Chondrocyte (in vitro differentiated cells): ENCODE measurements at regions not wholly inside any gene's neighbourhood (a gene's known extent, or its start where the extent isn't known, plus 50 kb on each side); places are given as distances from the start of the nearest gene placed in this dataset.

Source experiments
- DNase-seq: peaks from one replicate; pipeline ENCODE4 v3.0.0; 2021; ENCODE audit warnings: mixed read lengths, low spot score
- H3K27ac Mint-ChIP-seq: one replicate; pipeline ENCODE4 v1.8.0; 2021; ENCODE audit warnings: mild to moderate bottlenecking, moderate library complexity, mixed read lengths; ENCODE audit not compliant: unreplicated experiment
- H3K27me3 Mint-ChIP-seq: 2 replicates; pipeline ENCODE4 v1.8.0; 2021; ENCODE audit warnings: low read depth, mixed read lengths
- H3K36me3 Mint-ChIP-seq: 2 replicates; pipeline ENCODE4 v1.8.0; 2021; ENCODE audit warnings: low read depth, mixed read lengths
- H3K4me1 Mint-ChIP-seq: 2 replicates; pipeline ENCODE4 v1.8.0; 2021; ENCODE audit warnings: low read depth, mild to moderate bottlenecking, mixed read lengths
- H3K4me3 Mint-ChIP-seq: one replicate; pipeline ENCODE4 v1.8.0; 2021; ENCODE audit warnings: mild to moderate bottlenecking, moderate library complexity, mixed read lengths; ENCODE audit not compliant: unreplicated experiment
- H3K9me3 Mint-ChIP-seq: 2 replicates; pipeline ENCODE4 v1.8.0; 2021; ENCODE audit warnings: low read depth, mixed read lengths
- TF ChIP-seq, protein P1 (sequence below): fragments of 200-600 bp; sonication (generic); IDR thresholded peaks from 2 replicates; pipeline ENCODE4 v1.5.0; 2021; ENCODE audit warnings: antibody characterized with exemption, mild to moderate bottlenecking, moderate library complexity

DNA sequence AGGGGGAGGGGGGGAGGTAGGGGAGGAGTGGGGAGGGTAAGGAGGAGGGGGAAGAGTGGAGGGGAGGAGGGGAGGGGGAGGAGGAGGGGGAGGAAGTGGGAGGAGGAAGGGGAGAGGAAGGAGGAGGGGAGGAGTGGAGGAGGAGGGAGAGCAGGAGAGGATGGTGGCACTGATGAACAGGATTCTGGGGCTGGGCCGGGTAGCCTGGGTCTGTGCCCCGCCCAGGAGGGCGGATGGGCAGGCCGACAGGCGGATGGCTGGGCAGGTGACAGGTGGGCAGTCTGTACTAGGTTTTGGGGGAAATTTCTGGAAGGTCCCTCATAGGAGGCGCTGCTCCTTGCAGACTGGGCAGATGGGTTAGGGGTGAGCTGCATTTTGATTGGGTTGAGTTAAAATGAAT, 66.0 kb upstream of the ADRA2C start:
- TF ChIP-seq, protein P1, sequence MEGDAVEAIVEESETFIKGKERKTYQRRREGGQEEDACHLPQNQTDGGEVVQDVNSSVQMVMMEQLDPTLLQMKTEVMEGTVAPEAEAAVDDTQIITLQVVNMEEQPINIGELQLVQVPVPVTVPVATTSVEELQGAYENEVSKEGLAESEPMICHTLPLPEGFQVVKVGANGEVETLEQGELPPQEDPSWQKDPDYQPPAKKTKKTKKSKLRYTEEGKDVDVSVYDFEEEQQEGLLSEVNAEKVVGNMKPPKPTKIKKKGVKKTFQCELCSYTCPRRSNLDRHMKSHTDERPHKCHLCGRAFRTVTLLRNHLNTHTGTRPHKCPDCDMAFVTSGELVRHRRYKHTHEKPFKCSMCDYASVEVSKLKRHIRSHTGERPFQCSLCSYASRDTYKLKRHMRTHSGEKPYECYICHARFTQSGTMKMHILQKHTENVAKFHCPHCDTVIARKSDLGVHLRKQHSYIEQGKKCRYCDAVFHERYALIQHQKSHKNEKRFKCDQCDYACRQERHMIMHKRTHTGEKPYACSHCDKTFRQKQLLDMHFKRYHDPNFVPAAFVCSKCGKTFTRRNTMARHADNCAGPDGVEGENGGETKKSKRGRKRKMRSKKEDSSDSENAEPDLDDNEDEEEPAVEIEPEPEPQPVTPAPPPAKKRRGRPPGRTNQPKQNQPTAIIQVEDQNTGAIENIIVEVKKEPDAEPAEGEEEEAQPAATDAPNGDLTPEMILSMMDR: no peak
- peaks cover 8% of the 10 kb centered on the region for H3K36me3 Mint-ChIP-seq
- no peak overlapping the region for H3K27ac Mint-ChIP-seq
- H3K27me3 Mint-ChIP-seq: peaks cover 28% of the 10 kb centered on the region
- peaks cover 19% of the 10 kb centered on the region for H3K9me3 Mint-ChIP-seq
- no peak overlapping the region for H3K4me3 Mint-ChIP-seq
- DNase-seq: peak; percentile 79
- H3K4me1 Mint-ChIP-seq: no peaks in the 10 kb centered on the region

DNA sequence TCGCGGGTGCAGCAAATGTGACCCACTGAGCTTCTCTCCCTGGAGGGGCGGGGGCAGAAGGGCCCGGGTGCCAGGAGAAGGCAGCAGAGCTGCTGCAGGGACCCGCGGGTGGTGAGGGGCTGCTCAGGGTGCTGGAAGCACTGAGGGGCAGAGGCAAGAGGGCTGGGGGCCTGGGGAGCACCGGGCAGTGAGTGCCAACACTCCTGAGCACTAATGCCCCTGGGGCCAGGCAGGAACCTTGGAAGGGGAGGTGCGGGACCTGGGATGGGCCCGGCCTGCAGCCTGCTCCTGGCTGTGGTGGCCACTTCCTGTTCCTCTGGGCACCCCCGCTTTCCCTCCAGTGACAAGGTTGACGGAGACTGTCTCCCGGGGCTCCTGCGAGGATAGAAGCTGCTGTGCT, 66.5 kb upstream of the ADRA2C start:
- Mint-ChIP-seq H3K36me3 (peaks cover 10% of the 10 kb centered on the region), H3K4me3 (no peak overlapping the region), H3K4me1 (no peaks in the 10 kb centered on the region), H3K9me3 (peaks cover 24% of the 10 kb centered on the region), H3K27ac (no peak overlapping the region), H3K27me3 (peaks cover 30% of the 10 kb centered on the region)
- TF ChIP-seq, protein P1: no peak
- DNase-seq: peak; percentile 75

DNA sequence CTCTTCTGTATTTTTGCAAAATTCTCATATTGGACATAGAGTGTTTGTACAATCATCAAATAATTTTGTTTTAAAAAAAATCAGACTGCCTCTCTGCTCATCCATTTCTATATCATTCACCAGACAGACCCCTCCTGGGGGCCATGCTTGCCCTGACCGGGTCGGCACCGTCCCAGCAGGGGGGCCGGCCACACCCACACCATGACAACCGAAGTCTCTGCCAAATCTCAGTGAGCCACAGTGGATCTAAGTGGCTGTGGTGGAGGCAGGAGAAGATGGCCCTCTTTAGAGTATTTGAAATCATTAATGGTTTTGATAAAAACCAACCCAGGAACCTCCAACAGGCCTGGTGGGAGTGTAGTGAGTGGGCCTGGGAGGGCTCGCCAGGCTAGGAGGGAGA, 66.9 kb upstream of the ADRA2C start:
- Mint-ChIP-seq H3K27ac (no peak overlapping the region), H3K27me3 (peaks cover 29% of the 10 kb centered on the region), H3K4me1 (no peaks in the 10 kb centered on the region), H3K4me3 (no peak overlapping the region), H3K9me3 (peaks cover 24% of the 10 kb centered on the region), H3K36me3 (peaks cover 10% of the 10 kb centered on the region)
- TF ChIP-seq, protein P1: no peak
- no peak for DNase-seq

DNA sequence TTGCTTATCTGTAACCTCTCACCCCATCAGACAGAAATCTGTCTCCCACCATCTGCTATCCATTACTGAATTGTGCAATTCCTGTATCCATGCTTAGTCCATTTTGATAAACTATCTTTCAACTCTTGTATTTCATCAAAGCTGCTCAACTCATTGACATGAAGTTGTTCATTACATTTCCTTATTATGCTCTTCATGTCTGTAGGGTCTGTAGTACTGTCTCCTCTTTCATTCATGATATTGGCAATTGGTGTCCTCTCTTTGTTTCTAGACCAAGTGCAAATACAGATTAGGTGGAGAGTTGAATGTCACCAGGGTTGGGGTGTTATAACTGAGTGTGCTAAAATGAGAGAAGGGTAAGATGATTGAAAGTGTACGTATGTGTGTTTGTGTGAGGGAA, 69.2 kb upstream of the ADRA2C start:
- Mint-ChIP-seq H3K27ac (no peak overlapping the region), H3K36me3 (peaks cover 10% of the 10 kb centered on the region), H3K27me3 (peaks cover 31% of the 10 kb centered on the region), H3K4me1 (no peaks in the 10 kb centered on the region), H3K9me3 (peaks cover 25% of the 10 kb centered on the region), H3K4me3 (no peak overlapping the region)
- DNase-seq: no peak
- TF ChIP-seq, protein P1: no peak

DNA sequence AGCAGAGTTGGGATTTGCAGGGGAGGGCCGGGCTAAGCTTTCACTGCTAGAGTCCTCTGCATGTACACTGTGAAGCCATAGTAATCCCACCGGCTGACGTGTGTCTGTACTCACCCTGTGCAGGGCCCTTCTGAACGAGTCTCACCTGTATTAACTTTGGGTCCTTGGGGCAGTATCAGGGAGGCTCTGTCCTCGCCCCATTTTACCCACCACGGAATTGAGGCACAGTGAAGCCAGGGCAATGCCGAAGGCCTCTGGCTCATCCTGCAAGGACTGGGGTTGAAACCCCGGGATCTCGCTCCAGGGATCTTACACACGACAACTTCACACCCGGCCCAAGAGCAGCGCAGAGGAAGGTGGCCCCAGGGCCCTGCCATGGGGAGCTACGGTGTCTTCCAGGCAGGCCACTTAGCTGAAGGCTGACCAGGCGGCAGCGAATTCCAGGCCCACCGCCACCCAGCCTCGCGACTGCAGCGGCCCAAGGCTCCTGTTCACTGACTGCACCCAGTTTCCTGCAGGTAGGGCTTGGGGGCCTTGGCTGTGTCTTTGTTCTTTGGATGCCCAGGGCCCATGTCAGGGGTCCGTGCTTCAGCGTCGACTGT, 75.5 kb upstream of the ADRA2C start:
- Mint-ChIP-seq H3K27ac (no peak overlapping the region), H3K4me1 (no peaks in the 10 kb centered on the region), H3K4me3 (no peak overlapping the region), H3K27me3 (peaks cover 40% of the 10 kb centered on the region), H3K9me3 (peaks cover 11% of the 10 kb centered on the region), H3K36me3 (peaks cover 3% of the 10 kb centered on the region)
- DNase-seq: peak; percentile 81
- TF ChIP-seq, protein P1: no peak
